Adrenal gland (tissue), 5 donors: ENCODE measurements at regions not wholly inside any gene's neighbourhood (a gene's known extent, or its start where the extent isn't known, plus 50 kb on each side); places are given as distances from the start of the nearest gene placed in this dataset.

ENCODE experiments used
- CTCF ChIP-seq, 6 experiments: fragments of 450-650 bp in 4 of 6; fragments of 200-600 bp in 2 of 6; sonication (generic) in 1 of 6; IDR thresholded peaks; 1 replicate in 5 of 6; 2 replicates in 1 of 6; pipeline versions ENCODE4 v1.5.1 to v1.8.0; 2016 to 2021; ENCODE audit warnings: antibody characterized with exemption in 6 of 6, mild to moderate bottlenecking in 2 of 6, moderate library complexity in 1 of 6
- POLR2A ChIP-seq, 2 donors: fragments of 450-650 bp; IDR thresholded peaks; one replicate each; pipeline ENCODE4 v1.6.1; 2017; ENCODE audit warnings: antibody characterized with exemption in 2 of 2, mild to moderate bottlenecking in 2 of 2, moderate library complexity in 1 of 2
- donor health status: DM: no; HTN: no; CAD: no.

GRCh38 chr10:57775250-57775649 is 492.4 kb downstream of the IPMK start:
- no peak for TF ChIP-seq CTCF (IDR thresholded peaks at IDR 0.05)
- no peak for TF ChIP-seq POLR2A (IDR thresholded peaks at IDR 0.05)
